ENCODE measurements at regions not wholly inside any gene's neighbourhood (a gene's known extent, or its start where the extent isn't known, plus 50 kb on each side); places are given as distances from the start of the nearest gene placed in this dataset.

GRCh38 chr7:15033039-15033438 is 130.5 kb upstream of the DGKB start:
- no peak overlapping the region for H3K4me3 Mint-ChIP-seq (ENCODE audit: unreplicated experiment)
- no peak for TF ChIP-seq CTCF (IDR thresholded peaks at IDR 0.05; ENCODE audit: partially characterized antibody, unreplicated experiment)
- H3K36me3 Mint-ChIP-seq (ENCODE audit: unreplicated experiment) = no peaks in the 10 kb centered on the region
- H3K4me1 Mint-ChIP-seq (ENCODE audit: low read depth, unreplicated experiment) = peaks cover 17% of the 10 kb centered on the region
- no peak for DNase-seq
- H3K9me3 Mint-ChIP-seq (ENCODE audit: unreplicated experiment) = peaks cover 6% of the 10 kb centered on the region
- no peaks in the 10 kb centered on the region for H3K27me3 Mint-ChIP-seq (ENCODE audit: unreplicated experiment)
- peak overlapping the region; percentile 31 for H3K27ac Mint-ChIP-seq (ENCODE audit: unreplicated experiment)

- no peak overlapping the region for H3K4me3 Mint-ChIP-seq (ENCODE audit: unreplicated experiment)
- no peak for TF ChIP-seq CTCF (IDR thresholded peaks at IDR 0.05; ENCODE audit: partially characterized antibody, unreplicated experiment)
- no peak for DNase-seq
- H3K4me1 Mint-ChIP-seq (ENCODE audit: low read depth, unreplicated experiment) = peaks cover 7% of the 10 kb centered on the region
- H3K9me3 Mint-ChIP-seq (ENCODE audit: unreplicated experiment) = no peaks in the 10 kb centered on the region
- H3K36me3 Mint-ChIP-seq (ENCODE audit: unreplicated experiment) = no peaks in the 10 kb centered on the region
- H3K27ac Mint-ChIP-seq (ENCODE audit: unreplicated experiment) = no peak overlapping the region
- no peaks in the 10 kb centered on the region for H3K27me3 Mint-ChIP-seq (ENCODE audit: unreplicated experiment)
Observed at GRCh38 chr7:15018981-15019380, 116.4 kb upstream of the DGKB start.

GRCh38 chr7:15016766-15017165 is 114.2 kb upstream of the DGKB start:
- Mint-ChIP-seq H3K27ac (ENCODE audit: unreplicated experiment) (no peak overlapping the region), H3K4me3 (ENCODE audit: unreplicated experiment) (no peak overlapping the region)

GRCh38 chr7:15016315-15016667 is 113.7 kb upstream of the DGKB start:
- Mint-ChIP-seq H3K27me3 (ENCODE audit: unreplicated experiment) (no peaks in the 10 kb centered on the region), H3K36me3 (ENCODE audit: unreplicated experiment) (no peaks in the 10 kb centered on the region), H3K27ac (ENCODE audit: unreplicated experiment) (no peak overlapping the region), H3K4me1 (ENCODE audit: low read depth, unreplicated experiment) (peaks cover 3% of the 10 kb centered on the region), H3K4me3 (ENCODE audit: unreplicated experiment) (no peak overlapping the region), H3K9me3 (ENCODE audit: unreplicated experiment) (no peaks in the 10 kb centered on the region)
- DNase-seq = no peak
- no peak for TF ChIP-seq CTCF (IDR thresholded peaks at IDR 0.05; ENCODE audit: partially characterized antibody, unreplicated experiment)

More at GRCh38 chr7:15016766-15017165, 114.2 kb upstream of the DGKB start:
- Mint-ChIP-seq H3K27me3 (ENCODE audit: unreplicated experiment) (no peaks in the 10 kb centered on the region), H3K9me3 (ENCODE audit: unreplicated experiment) (no peaks in the 10 kb centered on the region), H3K36me3 (ENCODE audit: unreplicated experiment) (no peaks in the 10 kb centered on the region), H3K4me1 (ENCODE audit: low read depth, unreplicated experiment) (peaks cover 3% of the 10 kb centered on the region)
- DNase-seq = no peak
- no peak for TF ChIP-seq CTCF (IDR thresholded peaks at IDR 0.05; ENCODE audit: partially characterized antibody, unreplicated experiment)

GRCh38 chr7:15015545-15016314 is 113.2 kb upstream of the DGKB start:
- H3K36me3 Mint-ChIP-seq (ENCODE audit: unreplicated experiment) = no peaks in the 10 kb centered on the region
- no peak for DNase-seq
- peak; percentile 78 for TF ChIP-seq CTCF (IDR thresholded peaks at IDR 0.05; ENCODE audit: partially characterized antibody, unreplicated experiment)
- no peaks in the 10 kb centered on the region for H3K27me3 Mint-ChIP-seq (ENCODE audit: unreplicated experiment)
- peak overlapping the region; percentile 68 for H3K4me3 Mint-ChIP-seq (ENCODE audit: unreplicated experiment)
- H3K9me3 Mint-ChIP-seq (ENCODE audit: unreplicated experiment) = no peaks in the 10 kb centered on the region
- no peak overlapping the region for H3K27ac Mint-ChIP-seq (ENCODE audit: unreplicated experiment)
- H3K4me1 Mint-ChIP-seq (ENCODE audit: low read depth, unreplicated experiment) = peaks cover 3% of the 10 kb centered on the region

Measured in glutamatergic neuron (in vitro differentiated cells).